ENCODE measurements at regions not wholly inside any gene's neighbourhood (a gene's known extent, or its start where the extent isn't known, plus 50 kb on each side); places are given as distances from the start of the nearest gene placed in this dataset.
A peak's percentile ranks its signal among the peaks of the same experiment; 100 is the strongest.

GRCh38 chr14:37903343-37904191 is 304.1 kb upstream of the SSTR1 start:
- peak; percentile 70 for DNase-seq

- DNase-seq, result no peak
Measured at GRCh38 chr14:37924622-37925021, 283.1 kb upstream of the SSTR1 start.

GRCh38 chr14:37932008-37932407 is 275.7 kb upstream of the SSTR1 start:
- no peak for DNase-seq

DNA sequence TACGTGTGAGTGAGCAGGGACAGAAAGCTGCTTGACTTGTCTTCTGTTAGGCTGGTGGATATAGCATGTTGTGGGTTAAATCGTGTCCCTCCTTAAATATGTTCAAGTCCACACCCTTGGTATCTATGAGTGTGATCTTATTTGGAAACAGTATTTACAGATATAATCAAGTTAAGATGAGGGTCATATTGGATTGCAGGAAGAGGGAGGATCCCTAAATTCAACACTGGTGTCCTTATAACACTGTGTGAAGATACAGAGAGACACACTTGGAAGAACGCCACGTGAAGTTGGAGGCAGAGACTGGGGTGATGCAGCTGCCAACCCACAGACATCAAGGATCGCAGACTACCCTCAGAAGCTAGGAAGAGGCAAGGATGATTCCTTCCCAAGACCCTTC is 275.2 kb upstream of the SSTR1 start:
- DNase-seq, result no peak

GRCh38 chr14:37936971-37937370 is 270.7 kb upstream of the SSTR1 start:
- DNase-seq, result no peak

GRCh38 chr14:37939442-37940028 is 268.2 kb upstream of the SSTR1 start:
- DNase-seq, result no peak

DNA sequence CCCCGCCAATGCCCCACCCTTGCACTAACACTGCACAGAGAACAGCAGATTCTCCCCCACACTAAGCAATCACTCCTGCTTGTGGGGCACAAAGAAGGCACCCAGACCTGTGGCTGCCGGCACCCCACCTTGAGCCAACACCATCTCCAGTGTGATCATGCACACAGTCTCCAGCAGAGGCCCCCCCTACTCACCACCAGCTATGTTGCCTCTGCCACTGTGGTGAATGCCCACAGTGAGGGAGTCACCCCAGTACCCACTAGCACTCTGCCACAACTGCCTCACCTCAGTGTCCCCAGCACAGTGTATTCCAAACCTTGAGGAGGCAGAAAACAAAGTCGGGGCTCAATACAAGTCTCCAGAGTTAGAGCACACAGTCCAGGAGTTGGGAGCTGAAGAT is 261.7 kb upstream of the SSTR1 start:
- no peak for DNase-seq

DNA sequence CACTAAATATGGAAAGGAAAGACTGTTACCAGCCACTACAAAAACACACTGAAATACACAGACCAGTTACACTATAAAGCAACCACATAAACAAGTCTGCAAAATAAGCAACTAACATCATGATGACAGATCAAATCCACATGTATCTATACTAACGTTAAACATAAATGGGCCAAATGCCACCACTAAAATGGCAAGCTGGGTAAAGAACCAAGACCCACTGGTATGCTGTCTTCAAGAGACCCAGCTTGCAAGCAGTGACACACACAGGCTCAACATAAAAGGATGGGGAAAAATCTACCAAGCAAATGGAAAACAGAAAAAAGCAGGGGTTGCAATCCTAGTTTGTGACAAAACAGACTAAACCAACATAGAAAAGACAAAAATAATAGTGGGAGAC is 260.9 kb upstream of the SSTR1 start:
- DNase-seq, result no peak

DNA sequence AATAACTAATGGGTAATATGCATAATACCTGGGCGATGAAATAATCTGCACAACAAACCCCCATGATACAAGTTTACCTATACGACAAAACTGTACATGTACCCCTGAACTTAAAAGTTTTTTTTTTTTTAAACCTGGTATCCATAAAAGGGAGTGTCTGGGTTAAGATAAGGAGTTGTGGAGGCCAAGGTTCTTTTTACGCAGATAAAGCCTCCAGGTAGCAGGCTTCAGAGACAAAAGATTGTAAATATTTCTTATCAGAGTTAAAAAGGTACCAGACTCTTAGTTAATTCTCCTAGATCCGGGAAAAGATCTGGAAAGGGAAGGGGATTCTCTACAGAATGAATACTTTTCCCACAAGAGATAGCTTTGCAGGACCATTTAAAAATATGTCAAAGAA is 259.4 kb upstream of the SSTR1 start:
- no peak for DNase-seq

DNA sequence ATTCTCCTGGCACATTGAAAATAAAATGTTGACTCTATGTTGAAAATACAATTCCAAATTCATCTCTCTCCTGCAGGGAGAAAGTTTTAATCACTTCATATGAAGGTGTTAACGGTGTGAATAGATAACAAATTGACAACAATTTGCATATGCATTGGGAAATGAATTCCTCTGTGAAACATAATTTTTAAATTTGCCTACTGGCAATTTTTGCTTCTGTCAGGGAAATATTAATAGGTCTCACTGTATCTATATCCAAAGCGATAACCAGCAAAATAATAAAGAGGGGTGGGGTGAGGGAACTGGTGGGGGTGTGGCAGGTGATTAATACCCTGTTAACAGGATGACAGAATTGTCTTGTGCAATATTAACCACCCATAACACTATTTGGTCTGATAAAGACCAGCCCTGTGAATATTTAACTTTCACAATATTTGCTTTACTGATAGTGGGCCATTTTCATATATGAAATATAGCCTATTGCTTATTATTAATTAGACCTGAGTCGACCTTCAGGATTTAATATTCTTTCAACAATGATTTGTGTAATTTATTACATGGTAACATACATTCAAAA is 239.0 kb upstream of the SSTR1 start:
- DNase-seq, result no peak

DNA sequence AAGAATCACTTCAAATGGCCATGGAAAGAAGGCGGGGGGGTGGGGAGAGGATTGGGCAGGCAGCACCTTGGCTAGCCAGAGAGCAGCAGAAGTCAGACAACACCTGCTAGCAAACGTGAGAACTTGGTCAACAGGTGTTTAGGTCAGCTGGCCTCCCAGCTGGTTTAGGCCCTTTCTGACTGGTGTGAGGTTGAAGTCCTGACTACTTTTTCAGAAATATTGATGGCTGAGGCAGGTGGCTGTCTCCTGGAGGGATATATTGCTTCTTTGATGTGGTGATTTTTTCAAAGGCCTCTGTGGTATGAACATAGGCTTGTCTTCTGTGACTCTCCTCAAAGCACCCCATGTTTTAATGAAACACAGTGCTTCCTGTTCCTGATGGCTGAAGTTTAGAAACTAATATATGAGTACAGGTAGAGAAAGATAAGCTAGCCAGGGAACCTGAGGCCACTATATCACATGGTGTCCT is 238.2 kb upstream of the SSTR1 start:
- no peak for DNase-seq

GRCh38 chr14:37970696-37971095 is 237.0 kb upstream of the SSTR1 start:
- no peak for DNase-seq

DNA sequence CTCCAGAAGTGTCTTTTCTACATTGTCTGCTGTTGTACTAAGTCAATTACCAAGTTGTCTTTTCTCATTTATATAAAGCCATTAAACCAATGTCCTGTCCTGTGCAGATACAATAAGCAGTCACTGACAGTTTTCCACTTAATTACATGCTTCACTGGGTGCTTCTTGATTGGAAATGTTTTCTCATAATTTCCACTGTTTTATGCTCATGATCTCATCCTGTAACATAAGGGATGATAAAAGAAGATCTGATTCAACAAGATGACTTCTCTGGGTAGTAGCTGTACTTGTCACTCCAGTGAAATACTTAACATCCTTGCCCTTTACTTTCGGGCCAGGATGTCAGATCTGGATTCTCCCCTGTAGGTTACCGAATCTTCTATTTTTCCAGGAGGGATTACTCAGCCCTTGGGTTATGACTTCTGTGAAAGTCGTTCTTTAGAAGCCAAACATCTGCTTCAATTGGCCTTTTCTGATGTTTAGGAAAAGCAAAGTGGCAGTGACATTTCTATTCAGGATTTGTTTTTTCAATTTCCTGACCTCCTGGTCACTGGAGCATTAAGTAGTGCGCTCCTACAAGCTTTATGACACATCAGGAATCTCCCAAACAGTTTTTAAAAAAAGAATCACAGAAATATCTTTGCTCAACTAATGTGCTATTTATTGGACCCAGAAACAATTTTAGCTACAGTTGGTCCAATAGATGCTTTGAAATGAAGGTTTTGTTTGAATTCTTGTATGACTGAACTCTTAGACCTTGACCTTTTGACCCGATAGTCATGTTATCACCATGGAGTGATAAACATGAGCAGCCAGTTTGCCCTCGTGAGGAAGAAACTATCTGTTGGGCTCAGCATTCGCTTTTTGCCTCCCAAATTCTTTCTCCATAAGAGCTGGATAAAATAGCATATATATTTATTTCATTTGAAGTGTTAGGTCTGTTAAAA is 234.5 kb upstream of the SSTR1 start:
- DNase-seq, result no peak

- no peak for DNase-seq
Measured at GRCh38 chr14:37974421-37974820, 233.3 kb upstream of the SSTR1 start.

- no peak for DNase-seq
Measured at GRCh38 chr14:37977481-37977880, 230.2 kb upstream of the SSTR1 start.

DNA sequence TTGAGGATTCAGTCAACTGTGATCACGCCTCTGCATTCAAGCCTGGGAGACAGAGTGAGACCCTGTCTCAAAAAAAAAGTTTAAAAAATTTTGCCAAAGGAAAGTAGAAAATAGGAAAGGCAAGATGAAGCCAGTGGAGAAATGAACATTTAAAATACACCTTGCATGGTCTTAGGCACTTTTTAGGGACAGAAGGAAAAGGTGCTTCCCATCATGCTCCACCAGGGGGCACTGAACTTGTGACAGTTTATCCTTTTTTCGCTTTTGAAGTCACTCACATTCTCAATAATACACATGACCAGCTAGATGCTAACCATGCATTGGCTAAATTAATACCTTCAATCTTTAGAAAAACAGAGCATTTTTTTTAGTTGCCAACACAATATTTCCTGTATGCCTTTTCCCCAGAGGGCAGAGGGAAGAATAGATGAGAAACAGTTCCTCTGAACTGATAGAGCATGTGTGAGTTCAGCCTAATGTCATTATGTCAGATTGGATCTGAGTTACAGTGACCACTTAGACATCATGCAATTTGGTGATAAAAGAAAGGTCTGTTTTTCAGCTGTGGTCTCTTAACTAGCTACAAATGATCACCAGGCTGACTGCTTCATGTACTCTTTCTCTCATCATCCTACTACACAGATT is 221.8 kb upstream of the SSTR1 start:
- DNase-seq, result peak; percentile 70

- no peak for DNase-seq
Measured at GRCh38 chr14:37988472-37988871, 219.2 kb upstream of the SSTR1 start.

DNA sequence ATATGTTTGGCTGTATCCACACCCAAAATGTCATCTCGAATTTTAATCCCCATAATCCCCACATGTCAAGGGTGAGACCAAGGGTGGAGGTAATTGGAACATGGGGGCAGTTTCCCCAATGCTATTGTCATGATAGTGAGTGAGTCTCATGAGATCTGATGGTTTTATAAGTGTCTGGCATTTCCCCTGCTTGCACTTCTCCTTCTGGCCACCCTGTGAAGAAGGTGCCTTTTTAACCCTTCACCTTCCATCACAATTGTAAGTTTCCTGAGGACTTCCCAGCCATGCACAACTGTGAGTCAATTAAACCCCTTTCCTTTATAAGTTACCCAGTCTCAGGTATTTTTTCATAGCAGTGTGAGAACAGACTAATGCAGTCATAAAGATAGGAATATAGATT is 216.7 kb upstream of the SSTR1 start:
- peak; percentile 2 for DNase-seq

GRCh38 chr14:37992499-37992898 is 215.2 kb upstream of the SSTR1 start:
- no peak for DNase-seq

- no peak for DNase-seq
Measured at GRCh38 chr14:37994846-37995372, 212.8 kb upstream of the SSTR1 start.

- no peak for DNase-seq
Measured at GRCh38 chr14:37997017-37997416, 210.7 kb upstream of the SSTR1 start.

DNA sequence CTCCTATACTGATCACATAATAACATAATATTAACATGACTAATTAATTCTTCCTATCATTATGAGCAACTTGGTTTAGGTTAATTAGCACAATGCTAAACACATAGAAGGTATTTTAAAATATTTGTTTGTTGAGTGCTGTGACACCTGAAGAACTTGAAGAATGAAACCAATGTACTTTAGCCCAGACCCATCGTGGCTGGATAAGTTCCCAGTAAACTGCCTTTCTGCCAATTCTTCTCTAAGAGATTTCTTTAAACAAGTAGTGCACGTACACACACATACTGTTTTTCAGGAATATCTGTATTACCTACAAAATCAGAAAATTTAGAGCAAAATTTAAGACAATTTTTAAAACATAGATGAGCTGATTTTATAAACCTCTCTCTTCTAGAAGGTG is 207.4 kb upstream of the SSTR1 start:
- no peak for DNase-seq
